GM19043 (cell line): ENCODE measurements at regions not wholly inside any gene's neighbourhood (a gene's known extent, or its start where the extent isn't known, plus 50 kb on each side); places are given as distances from the start of the nearest gene placed in this dataset.

Experiments used
- ATAC-seq: cut with Tn5 transposase; IDR thresholded peaks from one replicate; pipeline ENCODE4 v1.9.1; 2021; ENCODE audit warnings: low read depth; ENCODE audit not compliant: unreplicated experiment

GRCh38 chr15:62941699-62942098, 100.8 kb upstream of the TPM1 start:
- ATAC-seq, result no peak

DNA sequence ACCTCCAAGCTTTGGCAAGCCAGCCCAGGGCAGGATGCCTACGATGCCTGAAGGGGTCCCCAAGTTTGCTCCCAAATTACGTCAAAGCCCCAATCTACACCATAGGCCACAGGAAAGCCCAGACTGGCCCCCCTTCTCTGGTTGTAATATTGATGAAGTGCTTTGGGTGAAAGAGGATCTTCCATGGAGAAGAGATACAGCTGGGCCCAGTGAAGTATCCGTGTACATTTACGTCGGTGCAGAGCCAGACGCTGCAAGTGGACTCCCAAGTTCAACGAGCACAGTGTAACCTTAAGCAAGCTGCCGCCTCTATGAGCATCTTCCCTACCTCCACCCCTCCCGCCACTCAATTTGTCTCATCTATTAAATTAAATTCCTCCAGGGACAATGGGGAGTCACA, 100.1 kb upstream of the TPM1 start:
- ATAC-seq, result no peak

- ATAC-seq, result no peak
These were observed 97.5 kb upstream of the TPM1 start for GRCh38 chr15:62945063-62945462.

DNA sequence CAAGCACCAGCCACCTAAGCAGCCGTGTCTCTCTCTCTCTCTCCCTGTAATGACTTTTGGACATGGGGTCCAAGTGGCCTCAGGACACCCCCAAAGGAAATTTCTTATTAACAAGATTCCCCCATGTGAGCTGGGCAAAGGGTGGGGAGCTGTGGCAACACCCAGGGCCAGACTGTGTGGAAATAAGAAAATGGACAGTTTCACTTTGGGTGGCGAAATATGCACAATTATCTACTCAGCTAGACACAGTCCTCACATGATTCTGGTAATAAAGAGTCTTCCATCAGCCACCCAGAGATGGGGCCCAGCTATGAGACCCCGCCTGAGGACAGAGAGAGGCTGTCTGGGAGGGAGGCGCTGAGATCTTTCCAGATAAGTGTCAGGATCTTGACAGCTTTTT, 96.8 kb upstream of the TPM1 start:
- no peak for ATAC-seq

GRCh38 chr15:62946940-62947339, 95.6 kb upstream of the TPM1 start:
- no peak for ATAC-seq

DNA sequence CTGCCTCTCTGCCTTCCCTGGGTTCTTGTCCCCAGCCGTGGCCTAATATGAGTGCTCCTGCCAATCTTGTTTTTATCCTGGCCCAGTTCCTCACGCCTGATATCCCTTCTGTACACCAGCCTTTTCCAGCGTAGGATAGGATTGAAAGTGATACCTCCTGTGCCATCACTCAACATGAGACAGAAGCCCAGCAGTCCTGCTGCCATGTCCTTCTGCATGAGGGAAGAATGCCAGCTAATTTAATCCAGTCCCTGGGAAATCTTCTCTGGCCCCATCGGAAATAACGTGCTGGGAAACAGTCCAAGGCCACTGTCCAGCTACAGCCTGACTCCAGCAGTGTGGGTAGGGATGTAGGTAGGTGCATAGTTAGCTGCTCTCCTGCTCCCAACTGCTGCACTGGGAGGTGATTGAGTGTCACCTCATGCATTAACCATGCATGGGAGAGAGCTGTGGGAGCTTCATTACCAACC, 92.0 kb upstream of the TPM1 start:
- ATAC-seq, result no peak

- no peak for ATAC-seq
These were observed 91.1 kb upstream of the TPM1 start for GRCh38 chr15:62951481-62951880.

- ATAC-seq, result no peak
These were observed 89.5 kb upstream of the TPM1 start for GRCh38 chr15:62953021-62953420.

DNA sequence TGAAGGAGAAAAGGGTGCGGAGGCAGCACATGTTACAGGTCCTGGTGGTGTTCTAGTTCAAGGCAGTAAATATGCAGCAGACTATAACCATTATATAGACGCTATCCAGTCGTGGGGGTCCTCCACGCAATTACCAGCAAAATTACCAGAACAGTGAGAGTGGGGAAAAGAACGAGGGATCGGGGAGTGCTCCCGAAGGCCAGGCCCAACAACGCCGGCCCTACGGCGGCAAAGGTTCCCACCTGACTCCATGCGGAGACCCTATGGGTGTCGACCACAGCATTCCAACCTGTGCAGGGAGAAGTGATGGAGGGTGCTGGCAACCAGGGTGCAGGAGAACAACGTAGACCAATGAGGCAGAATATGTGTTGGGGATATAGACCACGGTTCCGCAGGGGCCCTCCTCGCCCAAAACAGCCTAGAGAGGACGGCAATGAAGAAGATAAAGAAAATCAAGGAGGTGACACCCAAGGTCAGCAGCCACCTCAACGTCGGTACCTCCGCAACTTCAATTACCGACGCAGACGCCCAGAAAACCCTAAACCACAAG, 89.0 kb upstream of the TPM1 start:
- ATAC-seq, result no peak

DNA sequence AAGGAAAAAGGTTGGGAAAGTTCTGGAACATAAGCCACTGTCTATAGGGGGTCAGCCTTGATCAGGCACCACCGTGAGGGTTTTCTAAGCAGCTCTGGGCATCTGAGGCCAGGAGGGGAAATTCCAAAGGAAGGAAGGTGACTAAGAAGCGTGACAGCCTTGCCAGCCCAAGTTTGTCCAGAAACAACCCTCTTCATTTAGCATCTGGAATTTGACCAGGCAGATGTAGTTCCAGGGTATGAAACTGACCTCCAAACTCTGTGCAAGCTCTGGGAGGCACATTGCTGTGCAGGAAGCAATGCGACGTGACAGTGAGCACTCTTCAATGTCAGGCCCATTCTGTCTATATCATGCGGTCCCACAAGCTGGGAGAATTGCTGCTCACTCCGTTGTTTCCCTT, 85.4 kb upstream of the TPM1 start:
- no peak for ATAC-seq

- ATAC-seq, result no peak
These were observed 83.8 kb upstream of the TPM1 start for GRCh38 chr15:62958528-62959363.

DNA sequence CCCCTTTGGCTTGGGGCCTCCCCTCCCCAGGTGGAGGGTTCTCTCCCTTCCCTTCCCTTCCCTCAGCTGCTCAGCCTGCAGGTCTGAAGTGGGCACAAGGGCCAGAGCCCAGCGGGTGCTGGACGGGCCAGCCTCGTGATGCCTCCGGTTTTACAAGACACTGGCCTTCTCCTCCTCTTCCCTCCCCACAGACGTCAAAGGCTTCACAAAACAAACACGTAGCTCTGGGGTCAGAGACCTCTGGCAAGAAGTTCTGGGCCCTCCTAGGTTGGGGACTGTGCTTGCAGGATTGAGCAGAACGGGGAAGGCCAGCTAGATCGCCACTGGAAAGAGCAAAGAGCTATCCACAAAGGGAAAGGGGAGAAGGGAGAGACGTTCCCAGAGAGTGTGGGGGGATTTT, 81.4 kb upstream of the TPM1 start:
- no peak for ATAC-seq

- no peak for ATAC-seq
These were observed 80.2 kb upstream of the TPM1 start for GRCh38 chr15:62962101-62962995.

DNA sequence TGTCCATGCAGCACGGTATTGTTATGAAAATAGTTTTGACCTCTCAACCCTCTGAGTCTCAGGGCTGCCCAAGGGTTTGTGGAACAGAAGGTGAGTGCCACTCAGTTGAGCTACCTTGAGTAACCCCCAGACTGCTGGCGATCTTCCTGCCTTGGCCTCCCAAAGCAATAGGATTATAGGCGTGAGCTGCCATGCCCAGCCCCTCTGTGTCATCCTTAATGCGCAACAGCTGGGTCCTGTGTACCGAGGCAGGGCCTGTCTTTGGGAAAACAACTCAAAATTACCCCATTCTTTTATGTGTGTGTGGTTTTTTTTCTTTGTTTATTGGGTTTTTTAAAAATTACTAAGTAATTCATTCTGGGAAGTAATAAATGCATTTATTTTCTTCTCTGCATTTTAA, 78.3 kb upstream of the TPM1 start:
- no peak for ATAC-seq

GRCh38 chr15:62966294-62967078, 76.1 kb upstream of the TPM1 start:
- no peak for ATAC-seq

- no peak for ATAC-seq
These were observed 73.8 kb upstream of the TPM1 start for GRCh38 chr15:62968699-62969098.

GRCh38 chr15:62969442-62970089, 73.0 kb upstream of the TPM1 start:
- ATAC-seq, result no peak

- ATAC-seq, result no peak
These were observed 69.7 kb upstream of the TPM1 start for GRCh38 chr15:62972814-62973213.

DNA sequence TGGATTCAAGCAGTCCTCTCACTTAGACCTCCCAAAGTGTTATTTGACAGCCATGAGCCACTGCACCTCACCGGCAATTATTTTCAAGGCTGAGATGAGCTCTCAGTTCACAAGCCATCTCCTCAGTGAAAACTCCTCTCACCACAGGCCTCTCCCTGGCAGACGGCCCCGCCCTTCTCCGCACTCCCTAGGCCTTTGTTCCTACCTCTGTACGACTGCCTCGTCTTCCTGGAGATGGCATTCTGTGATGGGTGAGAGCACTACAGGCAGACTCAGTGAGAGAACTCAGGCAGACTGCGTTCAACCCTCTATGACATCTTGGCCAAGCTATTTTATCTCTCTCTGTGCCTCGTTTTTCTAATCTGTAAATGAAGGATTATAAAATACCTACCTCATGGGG, 67.0 kb upstream of the TPM1 start:
- no peak for ATAC-seq

DNA sequence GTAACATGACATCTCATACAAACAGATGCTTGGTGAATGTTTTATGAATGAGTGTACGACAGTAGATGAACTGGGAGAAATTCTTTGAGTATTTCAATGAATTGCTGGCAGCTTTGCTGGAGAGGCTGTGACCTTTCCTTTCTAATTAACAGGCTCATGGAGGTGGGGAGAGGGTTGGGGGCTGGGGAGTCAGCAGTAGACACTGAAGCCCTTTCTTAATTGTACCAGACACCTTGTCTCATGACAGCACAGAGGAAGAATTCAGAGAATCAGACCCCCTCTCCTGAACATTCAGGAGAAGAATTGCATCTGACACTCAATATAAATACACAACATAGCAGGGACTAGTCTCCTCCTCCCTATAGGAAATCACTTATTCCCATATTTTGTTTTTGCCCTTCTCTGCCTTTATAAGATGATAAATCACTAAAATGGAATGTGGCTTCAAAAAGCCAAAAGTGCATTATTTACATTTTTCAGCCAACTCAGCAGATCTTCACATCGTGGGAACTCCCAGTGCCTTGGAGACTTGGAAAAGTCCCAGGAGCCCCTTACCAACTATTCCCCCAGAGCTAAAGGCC, 66.2 kb upstream of the TPM1 start:
- ATAC-seq, result no peak
